ENCODE measurements at regions not wholly inside any gene's neighbourhood (a gene's known extent, or its start where the extent isn't known, plus 50 kb on each side); places are given as distances from the start of the nearest gene placed in this dataset.
A peak's percentile ranks its signal among the peaks of the same experiment; 100 is the strongest.

DNA sequence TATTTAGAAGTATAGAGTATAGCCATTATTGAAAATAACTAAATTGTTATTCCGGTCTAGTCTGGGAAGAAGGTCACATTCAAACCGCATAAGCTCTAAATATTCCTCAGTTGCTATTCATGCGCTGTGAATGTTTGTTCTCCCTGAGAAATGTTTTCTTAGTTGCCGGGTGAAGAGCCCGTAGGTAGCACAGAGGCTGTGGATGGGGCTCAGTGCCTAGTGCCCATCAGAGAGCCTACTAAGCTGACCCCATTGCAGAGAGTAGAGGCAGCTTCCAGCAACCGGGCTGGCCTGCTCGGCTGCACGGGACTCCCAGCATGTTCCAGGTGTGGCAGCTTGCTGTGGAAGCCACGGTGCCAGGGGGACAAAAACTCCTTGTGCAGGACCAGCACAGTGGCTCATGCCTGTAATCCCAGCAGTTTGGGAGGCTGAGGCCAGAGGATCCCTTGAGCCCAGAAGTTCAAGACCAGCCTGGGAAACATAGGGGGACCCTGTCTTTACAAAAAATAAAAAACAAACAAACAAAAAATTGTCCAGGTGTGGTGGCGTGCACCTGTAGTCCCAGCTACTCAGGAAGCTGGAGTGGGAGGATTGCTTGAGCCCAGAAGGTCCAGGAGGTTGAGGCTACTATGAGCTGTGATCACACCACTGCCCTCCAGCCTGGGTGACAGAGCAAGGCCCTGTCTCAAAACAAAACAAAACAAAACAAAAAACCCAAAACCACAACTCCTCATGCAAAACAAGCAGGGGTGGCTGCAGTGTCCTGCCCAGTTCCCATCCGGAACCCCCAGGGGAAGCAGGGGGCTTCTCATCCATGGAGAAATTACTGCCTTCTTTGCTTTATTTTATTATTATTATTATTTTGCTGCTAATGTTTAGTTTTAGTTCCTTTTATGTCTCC, 82.5 kb downstream of the KCTD15 start:
- H3K27me3 ChIP-seq, result no peaks in the 10 kb centered on the region
- intact Hi-C loops (cut with DNase I), result no loop called here
- TF ChIP-seq, protein P1, sequence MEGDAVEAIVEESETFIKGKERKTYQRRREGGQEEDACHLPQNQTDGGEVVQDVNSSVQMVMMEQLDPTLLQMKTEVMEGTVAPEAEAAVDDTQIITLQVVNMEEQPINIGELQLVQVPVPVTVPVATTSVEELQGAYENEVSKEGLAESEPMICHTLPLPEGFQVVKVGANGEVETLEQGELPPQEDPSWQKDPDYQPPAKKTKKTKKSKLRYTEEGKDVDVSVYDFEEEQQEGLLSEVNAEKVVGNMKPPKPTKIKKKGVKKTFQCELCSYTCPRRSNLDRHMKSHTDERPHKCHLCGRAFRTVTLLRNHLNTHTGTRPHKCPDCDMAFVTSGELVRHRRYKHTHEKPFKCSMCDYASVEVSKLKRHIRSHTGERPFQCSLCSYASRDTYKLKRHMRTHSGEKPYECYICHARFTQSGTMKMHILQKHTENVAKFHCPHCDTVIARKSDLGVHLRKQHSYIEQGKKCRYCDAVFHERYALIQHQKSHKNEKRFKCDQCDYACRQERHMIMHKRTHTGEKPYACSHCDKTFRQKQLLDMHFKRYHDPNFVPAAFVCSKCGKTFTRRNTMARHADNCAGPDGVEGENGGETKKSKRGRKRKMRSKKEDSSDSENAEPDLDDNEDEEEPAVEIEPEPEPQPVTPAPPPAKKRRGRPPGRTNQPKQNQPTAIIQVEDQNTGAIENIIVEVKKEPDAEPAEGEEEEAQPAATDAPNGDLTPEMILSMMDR (IDR thresholded peaks at IDR 0.05), result no peak
- TF ChIP-seq POLR2A (IDR thresholded peaks at IDR 0.05), result no peak
- H3K27ac ChIP-seq, result peak overlapping the region in 3 of 4 donors; percentile 65 to 71 (median 71)
- peaks cover 40% of the 10 kb centered on the region for H3K4me1 ChIP-seq
- no peaks in the 10 kb centered on the region for H3K9me3 ChIP-seq
- DNase-seq (no peak), ATAC-seq (no peak)
- H3K36me3 ChIP-seq (replicated peaks in 1 of 2; ENCODE audit: insufficient read depth in 1 of 2, low read depth in 2 of 2), result no peaks in the 10 kb centered on the region
- H3K4me3 ChIP-seq, result no peak overlapping the region
- 75 to 79% methylated on average over 11 of the region's 11 CpGs for WGBS, 2 donors

DNA sequence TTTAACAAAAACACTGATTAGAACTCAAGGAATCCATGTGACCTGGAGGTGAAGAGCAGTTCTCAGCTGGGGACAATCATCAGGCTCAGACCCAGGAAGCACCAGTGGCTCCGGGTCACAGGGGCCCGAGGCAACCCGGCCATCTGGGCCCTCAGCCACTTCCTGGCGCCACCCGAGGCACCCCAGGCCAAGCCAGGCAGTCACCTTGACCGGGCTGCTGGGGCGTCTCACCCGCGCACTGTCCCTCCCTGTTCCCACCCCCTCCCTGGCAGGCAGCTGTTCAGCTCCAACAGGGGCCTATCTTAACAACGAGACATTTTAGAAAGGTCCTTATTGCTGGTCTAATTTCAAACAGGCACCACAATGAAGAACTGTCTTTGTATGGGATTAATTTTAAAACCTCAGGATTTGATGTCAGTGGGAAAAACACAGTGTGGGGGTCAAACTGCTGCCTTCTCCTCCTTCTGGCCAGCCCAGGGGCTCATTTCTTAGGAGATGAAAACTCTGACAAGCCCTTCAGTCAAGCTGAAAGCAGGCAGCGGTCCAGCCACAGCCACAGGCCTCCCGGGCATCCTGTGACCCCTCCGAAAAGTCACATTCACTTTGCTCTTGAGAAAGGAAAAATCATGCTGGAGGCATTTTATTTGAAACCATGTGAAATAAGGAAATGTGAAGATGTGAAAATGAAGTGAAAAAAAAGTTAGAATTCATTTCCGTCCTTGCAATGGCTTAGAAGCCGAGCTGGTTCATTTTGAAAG, 83.3 kb downstream of the KCTD15 start:
- Histone ChIP-seq H3K9me3 (no peaks in the 10 kb centered on the region), H3K36me3 (replicated peaks in 1 of 2; ENCODE audit: insufficient read depth in 1 of 2, low read depth in 2 of 2) (no peaks in the 10 kb centered on the region), H3K27ac (peak overlapping the region; percentile 45 to 71 (median 68)), H3K4me1 (peaks cover 49% of the 10 kb centered on the region), H3K27me3 (no peaks in the 10 kb centered on the region), H3K4me3 (no peak overlapping the region)
- ATAC-seq, result peak; percentile 39
- intact Hi-C loops (cut with DNase I), result no loop called here
- no peak for TF ChIP-seq POLR2A (IDR thresholded peaks at IDR 0.05)
- TF ChIP-seq, protein P1 (IDR thresholded peaks at IDR 0.05), result no peak
- peak; percentile 56 to 72 (median 62) for DNase-seq
- WGBS, 2 donors, result 35 to 44% methylated on average over 12 to 15 of the region's 15 CpGs

DNA sequence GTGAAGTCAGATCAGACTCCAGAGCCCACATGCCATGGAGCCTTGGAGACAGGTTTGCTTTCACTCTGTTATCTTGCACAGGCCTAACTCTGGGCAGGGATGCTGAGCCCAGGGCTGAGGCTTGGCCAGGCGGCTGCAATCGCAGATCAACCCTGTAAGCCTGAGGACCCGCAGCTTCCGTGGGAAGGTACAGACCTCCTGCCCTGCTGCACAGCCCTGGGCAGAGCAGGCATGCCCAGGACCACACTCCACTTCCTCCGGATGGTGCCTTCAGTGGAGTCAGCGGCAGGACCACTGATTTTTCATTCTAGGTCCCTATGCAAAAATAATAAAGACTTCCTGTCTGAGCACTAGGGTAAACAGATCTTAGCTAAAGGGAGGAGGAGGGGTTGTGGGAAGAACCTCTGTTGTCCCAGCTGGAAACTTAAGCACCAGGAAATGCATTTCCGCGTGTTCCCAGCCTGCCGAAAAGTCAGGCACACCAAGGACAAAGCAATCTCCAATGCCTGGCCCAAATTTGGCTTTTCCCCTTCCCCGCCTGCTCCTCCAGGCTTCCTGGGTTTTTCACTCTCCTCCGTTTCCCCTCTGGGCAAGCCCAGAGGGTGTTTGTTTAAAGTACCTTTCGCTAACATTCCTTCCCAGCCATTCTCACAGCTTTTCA, 87.3 kb downstream of the KCTD15 start:
- ATAC-seq (peak; percentile 91), DNase-seq (peak; percentile 90 to 97 (median 94))
- intact Hi-C loops (cut with DNase I), result no loop called here
- Histone ChIP-seq H3K27ac (peak overlapping the region; percentile 85 to 94 (median 89)), H3K4me3 (no peak overlapping the region), H3K9me3 (no peaks in the 10 kb centered on the region), H3K4me1 (peaks cover 64% of the 10 kb centered on the region), H3K36me3 (replicated peaks in 1 of 2; ENCODE audit: insufficient read depth in 1 of 2, low read depth in 2 of 2) (no peaks in the 10 kb centered on the region), H3K27me3 (no peaks in the 10 kb centered on the region)
- 0 to 2% methylated on average over 7 to 12 of the region's 12 CpGs for WGBS, 2 donors
- TF ChIP-seq, protein P1 (IDR thresholded peaks at IDR 0.05), result no peak
- peak in 2 of 3 donors; percentile 44 to 58 for TF ChIP-seq POLR2A (IDR thresholded peaks at IDR 0.05)

DNA sequence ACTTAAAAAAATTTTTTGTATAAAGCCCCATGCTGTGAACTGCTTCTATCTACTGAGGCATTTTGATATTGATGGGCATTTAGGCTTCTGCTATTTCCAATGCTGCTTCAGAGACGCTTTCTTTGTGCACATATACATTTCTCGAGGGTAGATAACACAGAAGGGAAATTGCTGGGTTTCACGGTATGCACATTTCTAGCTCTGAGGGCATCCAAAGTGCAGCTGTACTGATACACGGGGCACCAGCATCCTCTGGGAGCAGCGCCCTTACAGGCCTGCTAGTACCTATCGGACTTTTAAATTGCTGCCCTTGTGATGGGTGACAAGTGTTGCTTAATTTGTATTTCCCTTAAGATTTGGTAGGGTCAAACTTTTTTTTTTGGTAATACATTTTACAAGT, 88.6 kb downstream of the KCTD15 start:
- intact Hi-C loops (cut with DNase I), result no loop called here
- H3K9me3 ChIP-seq, result no peaks in the 10 kb centered on the region
- peak overlapping the region in 2 of 4 donors; percentile 90 to 94 for H3K27ac ChIP-seq
- no peak for DNase-seq
- ATAC-seq, result no peak
- WGBS, 2 donors, result 70 to 77% methylated on average over 6 of the region's 6 CpGs
- no peak overlapping the region for H3K4me3 ChIP-seq
- H3K27me3 ChIP-seq, result no peaks in the 10 kb centered on the region
- peaks cover 51% of the 10 kb centered on the region for H3K4me1 ChIP-seq
- no peaks in the 10 kb centered on the region for H3K36me3 ChIP-seq (replicated peaks in 1 of 2; ENCODE audit: insufficient read depth in 1 of 2, low read depth in 2 of 2)
- TF ChIP-seq POLR2A (IDR thresholded peaks at IDR 0.05), result no peak
- TF ChIP-seq, protein P1 (IDR thresholded peaks at IDR 0.05), result no peak
